Chondrocyte (in vitro differentiated cells): ENCODE measurements at regions not wholly inside any gene's neighbourhood (a gene's known extent, or its start where the extent isn't known, plus 50 kb on each side); places are given as distances from the start of the nearest gene placed in this dataset.

Source experiments
- DNase-seq: peaks from one replicate; pipeline ENCODE4 v3.0.0; 2021; ENCODE audit warnings: mixed read lengths, low spot score
- H3K27ac Mint-ChIP-seq: one replicate; pipeline ENCODE4 v1.8.0; 2021; ENCODE audit warnings: mild to moderate bottlenecking, moderate library complexity, mixed read lengths; ENCODE audit not compliant: unreplicated experiment
- H3K27me3 Mint-ChIP-seq: 2 replicates; pipeline ENCODE4 v1.8.0; 2021; ENCODE audit warnings: low read depth, mixed read lengths
- H3K36me3 Mint-ChIP-seq: 2 replicates; pipeline ENCODE4 v1.8.0; 2021; ENCODE audit warnings: low read depth, mixed read lengths
- H3K4me1 Mint-ChIP-seq: 2 replicates; pipeline ENCODE4 v1.8.0; 2021; ENCODE audit warnings: low read depth, mild to moderate bottlenecking, mixed read lengths
- H3K4me3 Mint-ChIP-seq: one replicate; pipeline ENCODE4 v1.8.0; 2021; ENCODE audit warnings: mild to moderate bottlenecking, moderate library complexity, mixed read lengths; ENCODE audit not compliant: unreplicated experiment
- H3K9me3 Mint-ChIP-seq: 2 replicates; pipeline ENCODE4 v1.8.0; 2021; ENCODE audit warnings: low read depth, mixed read lengths
- TF ChIP-seq, protein P1 (sequence below): fragments of 200-600 bp; sonication (generic); IDR thresholded peaks from 2 replicates; pipeline ENCODE4 v1.5.0; 2021; ENCODE audit warnings: antibody characterized with exemption, mild to moderate bottlenecking, moderate library complexity

DNA sequence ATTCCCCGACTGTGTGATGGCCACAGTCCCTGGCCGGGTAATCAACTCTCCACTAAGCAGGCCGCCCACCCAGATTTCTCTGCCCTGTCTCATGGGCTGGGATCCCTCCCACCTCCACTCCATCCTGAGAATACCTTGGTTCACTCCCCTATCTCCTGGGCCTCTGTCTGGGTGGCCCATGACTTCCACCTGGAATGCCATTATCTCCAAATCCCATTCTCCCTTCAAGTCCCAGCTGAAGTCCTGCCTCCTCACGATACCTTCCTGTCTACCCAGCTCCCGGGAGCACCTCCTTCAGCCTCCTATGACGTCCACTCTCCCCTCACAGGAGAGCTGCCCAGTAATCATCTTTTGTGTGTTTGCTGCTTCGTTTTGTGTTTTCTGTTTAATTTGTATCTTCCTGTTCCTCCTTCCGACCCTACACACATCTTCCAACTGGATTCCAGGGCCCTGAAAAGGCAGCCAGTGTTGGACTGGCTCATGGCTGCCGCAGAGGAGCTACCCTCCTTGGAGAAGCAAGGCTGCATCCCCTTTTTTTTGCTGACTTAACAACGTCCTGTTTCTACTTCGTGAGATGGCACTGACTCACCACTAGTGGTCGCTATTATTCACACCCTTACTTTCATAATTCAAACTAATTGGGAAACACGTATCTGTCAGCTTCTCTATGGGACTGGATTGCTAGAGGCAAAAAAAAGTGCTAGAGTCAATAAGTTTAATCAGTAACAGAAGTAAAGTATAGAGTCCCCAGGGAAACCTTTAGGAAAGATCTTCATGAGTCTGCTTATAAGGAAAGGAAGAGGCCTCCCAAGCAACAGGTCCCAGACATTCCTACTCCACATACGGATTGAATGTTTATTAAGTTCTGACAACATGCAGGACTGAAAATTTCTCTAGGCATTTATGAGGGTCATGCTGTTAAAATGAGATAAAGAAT lies 171.9 kb upstream of the GATA6 start:
- H3K4me1 Mint-ChIP-seq = no peaks in the 10 kb centered on the region
- peaks cover 2% of the 10 kb centered on the region for H3K27me3 Mint-ChIP-seq
- H3K36me3 Mint-ChIP-seq = no peaks in the 10 kb centered on the region
- TF ChIP-seq, protein P1, sequence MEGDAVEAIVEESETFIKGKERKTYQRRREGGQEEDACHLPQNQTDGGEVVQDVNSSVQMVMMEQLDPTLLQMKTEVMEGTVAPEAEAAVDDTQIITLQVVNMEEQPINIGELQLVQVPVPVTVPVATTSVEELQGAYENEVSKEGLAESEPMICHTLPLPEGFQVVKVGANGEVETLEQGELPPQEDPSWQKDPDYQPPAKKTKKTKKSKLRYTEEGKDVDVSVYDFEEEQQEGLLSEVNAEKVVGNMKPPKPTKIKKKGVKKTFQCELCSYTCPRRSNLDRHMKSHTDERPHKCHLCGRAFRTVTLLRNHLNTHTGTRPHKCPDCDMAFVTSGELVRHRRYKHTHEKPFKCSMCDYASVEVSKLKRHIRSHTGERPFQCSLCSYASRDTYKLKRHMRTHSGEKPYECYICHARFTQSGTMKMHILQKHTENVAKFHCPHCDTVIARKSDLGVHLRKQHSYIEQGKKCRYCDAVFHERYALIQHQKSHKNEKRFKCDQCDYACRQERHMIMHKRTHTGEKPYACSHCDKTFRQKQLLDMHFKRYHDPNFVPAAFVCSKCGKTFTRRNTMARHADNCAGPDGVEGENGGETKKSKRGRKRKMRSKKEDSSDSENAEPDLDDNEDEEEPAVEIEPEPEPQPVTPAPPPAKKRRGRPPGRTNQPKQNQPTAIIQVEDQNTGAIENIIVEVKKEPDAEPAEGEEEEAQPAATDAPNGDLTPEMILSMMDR = peak; percentile 90
- H3K27ac Mint-ChIP-seq = no peak overlapping the region
- no peak for DNase-seq
- no peaks in the 10 kb centered on the region for H3K9me3 Mint-ChIP-seq
- H3K4me3 Mint-ChIP-seq = no peak overlapping the region

DNA sequence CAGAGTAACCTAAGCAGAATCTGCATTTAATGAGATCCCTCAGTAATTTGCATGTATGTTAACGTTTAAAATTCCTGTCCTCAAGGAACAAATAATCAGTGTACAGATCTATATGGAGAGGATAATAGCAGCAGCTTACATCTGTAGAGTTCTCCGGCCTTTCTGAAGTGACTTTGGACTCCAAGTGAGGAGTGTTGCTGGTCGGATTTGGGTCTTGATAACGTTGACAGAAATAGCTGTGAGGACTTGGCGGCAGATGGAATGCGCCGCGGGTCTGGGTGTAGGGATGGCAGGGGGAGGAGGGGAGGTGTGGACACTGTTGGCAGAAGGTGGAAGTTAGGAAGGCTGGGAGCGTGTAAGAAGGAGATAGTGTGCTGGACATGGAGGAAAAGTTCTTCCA lies 170.9 kb upstream of the GATA6 start:
- TF ChIP-seq, protein P1 = no peak
- Mint-ChIP-seq H3K9me3 (no peaks in the 10 kb centered on the region), H3K4me3 (no peak overlapping the region), H3K27ac (no peak overlapping the region), H3K36me3 (no peaks in the 10 kb centered on the region), H3K27me3 (peaks cover 2% of the 10 kb centered on the region), H3K4me1 (no peaks in the 10 kb centered on the region)
- no peak for DNase-seq

GRCh38 chr18:22001912-22002487 lies 167.4 kb upstream of the GATA6 start:
- DNase-seq = no peak
- Mint-ChIP-seq H3K36me3 (no peaks in the 10 kb centered on the region), H3K9me3 (no peaks in the 10 kb centered on the region), H3K27me3 (no peaks in the 10 kb centered on the region), H3K4me1 (no peaks in the 10 kb centered on the region), H3K4me3 (no peak overlapping the region), H3K27ac (no peak overlapping the region)
- TF ChIP-seq, protein P1 = no peak

DNA sequence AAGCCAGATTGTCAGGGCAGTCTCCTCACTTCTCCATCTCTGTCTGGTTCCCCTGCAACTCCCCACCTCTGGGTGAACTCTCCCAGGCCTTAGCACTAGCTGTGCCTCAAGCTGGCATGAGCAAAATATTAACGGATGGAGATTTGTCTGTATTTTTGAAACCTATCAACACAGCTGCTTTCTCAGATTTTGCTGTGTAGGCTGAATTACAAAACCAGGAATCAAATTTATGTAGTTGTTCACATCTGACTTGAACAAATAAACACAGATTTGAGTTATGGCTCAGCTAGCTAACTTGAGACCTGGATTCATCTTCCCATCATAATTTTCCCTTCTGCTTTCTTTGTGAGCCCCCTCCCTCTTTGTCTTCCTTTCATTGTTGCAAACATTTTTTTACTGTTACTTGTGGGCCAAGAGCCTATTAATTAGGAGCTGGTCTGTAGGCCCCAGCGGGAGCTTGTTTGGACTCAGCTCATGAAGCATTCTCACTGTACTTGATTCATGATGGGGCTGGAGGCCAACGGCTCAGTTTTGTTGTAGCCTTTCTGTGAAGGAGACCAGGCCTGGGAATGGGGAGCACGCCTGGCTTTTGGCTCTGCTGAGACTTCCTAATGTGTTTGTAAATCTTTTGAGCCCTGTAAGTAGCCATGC lies 164.1 kb upstream of the GATA6 start:
- no peaks in the 10 kb centered on the region for H3K27me3 Mint-ChIP-seq
- H3K4me1 Mint-ChIP-seq = no peaks in the 10 kb centered on the region
- H3K9me3 Mint-ChIP-seq = peaks cover 6% of the 10 kb centered on the region
- no peak overlapping the region for H3K27ac Mint-ChIP-seq
- TF ChIP-seq, protein P1 = no peak
- no peaks in the 10 kb centered on the region for H3K36me3 Mint-ChIP-seq
- H3K4me3 Mint-ChIP-seq = no peak overlapping the region
- no peak for DNase-seq

DNA sequence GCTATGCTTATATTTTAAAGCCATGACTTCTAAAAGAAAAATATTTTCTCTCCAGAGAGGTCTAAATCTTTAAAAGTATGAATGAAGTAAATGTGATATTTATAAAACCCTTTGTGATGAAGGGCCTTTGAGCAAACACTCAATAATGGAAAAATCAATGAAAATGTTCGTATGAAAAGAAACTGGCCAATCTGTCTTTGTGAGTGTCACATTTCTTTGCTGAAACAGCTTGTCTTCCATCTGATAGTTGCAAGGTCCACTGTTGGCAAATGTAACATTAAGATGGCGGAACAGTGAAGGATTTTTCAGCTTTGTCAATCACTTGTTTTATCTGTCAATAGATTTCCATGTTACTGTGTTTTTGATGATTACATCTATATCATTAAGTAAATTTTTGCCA lies 162.9 kb upstream of the GATA6 start:
- TF ChIP-seq, protein P1 = no peak
- peaks cover 6% of the 10 kb centered on the region for H3K9me3 Mint-ChIP-seq
- no peak overlapping the region for H3K4me3 Mint-ChIP-seq
- DNase-seq = no peak
- no peaks in the 10 kb centered on the region for H3K4me1 Mint-ChIP-seq
- peaks cover 1% of the 10 kb centered on the region for H3K36me3 Mint-ChIP-seq
- no peaks in the 10 kb centered on the region for H3K27me3 Mint-ChIP-seq
- no peak overlapping the region for H3K27ac Mint-ChIP-seq
